GM10847 (cell line): ENCODE measurements at regions not wholly inside any gene's neighbourhood (a gene's known extent, or its start where the extent isn't known, plus 50 kb on each side); places are given as distances from the start of the nearest gene placed in this dataset.

Source experiments
- POLR2A ChIP-seq: IDR thresholded peaks from 2 replicates; pipeline ENCODE4 v1.6.1; 2011; ENCODE audit not compliant: insufficient read length; ENCODE audit errors: extremely low read depth

- no peak for TF ChIP-seq POLR2A
Observed at GRCh38 chr7:67610897-67611296, 614.3 kb downstream of the TYW1 start.

GRCh38 chr7:67614843-67615242 lies 618.2 kb downstream of the TYW1 start:
- no peak for TF ChIP-seq POLR2A

- no peak for TF ChIP-seq POLR2A
Observed at GRCh38 chr7:67616517-67616916, 619.9 kb downstream of the TYW1 start.

- TF ChIP-seq POLR2A, result no peak
Observed at GRCh38 chr7:67618556-67619162, 622.0 kb downstream of the TYW1 start.

- no peak for TF ChIP-seq POLR2A
Observed at GRCh38 chr7:67619175-67619574, 622.5 kb downstream of the TYW1 start.

GRCh38 chr7:67620216-67620933 lies 623.7 kb downstream of the TYW1 start:
- no peak for TF ChIP-seq POLR2A

GRCh38 chr7:67621704-67622103 lies 625.1 kb downstream of the TYW1 start:
- no peak for TF ChIP-seq POLR2A

GRCh38 chr7:67625257-67625737 lies 628.7 kb downstream of the TYW1 start:
- no peak for TF ChIP-seq POLR2A

- TF ChIP-seq POLR2A, result no peak
Observed at GRCh38 chr7:67631476-67631875, 634.8 kb downstream of the TYW1 start.

GRCh38 chr7:67635271-67635670 lies 638.6 kb downstream of the TYW1 start:
- no peak for TF ChIP-seq POLR2A

- TF ChIP-seq POLR2A, result no peak
Observed at GRCh38 chr7:67636348-67637022, 639.9 kb downstream of the TYW1 start.

GRCh38 chr7:67637023-67637358 lies 640.4 kb downstream of the TYW1 start:
- TF ChIP-seq POLR2A, result no peak

- TF ChIP-seq POLR2A, result no peak
Observed at GRCh38 chr7:67644151-67644550, 647.5 kb downstream of the TYW1 start.

- no peak for TF ChIP-seq POLR2A
Observed at GRCh38 chr7:67652937-67653336, 656.3 kb downstream of the TYW1 start.

GRCh38 chr7:67653856-67654454 lies 657.3 kb downstream of the TYW1 start:
- no peak for TF ChIP-seq POLR2A

- TF ChIP-seq POLR2A, result no peak
Observed at GRCh38 chr7:67654642-67655041, 658.0 kb downstream of the TYW1 start.
